Cerebellar cortex (tissue), 1 donor: ENCODE measurements at regions not wholly inside any gene's neighbourhood (a gene's known extent, or its start where the extent isn't known, plus 50 kb on each side); places are given as distances from the start of the nearest gene placed in this dataset.

Source experiments
- DNase-seq: peaks from one replicate; pipeline ENCODE4 v3.0.0-alpha.2; 2015; ENCODE audit warnings: low spot score

- no peak for DNase-seq
Measured at GRCh38 chrX:43581888-43582539, 74.1 kb upstream of the MAOA start.

- DNase-seq: no peak
Measured at GRCh38 chrX:43582540-43582913, 73.6 kb upstream of the MAOA start.

DNA sequence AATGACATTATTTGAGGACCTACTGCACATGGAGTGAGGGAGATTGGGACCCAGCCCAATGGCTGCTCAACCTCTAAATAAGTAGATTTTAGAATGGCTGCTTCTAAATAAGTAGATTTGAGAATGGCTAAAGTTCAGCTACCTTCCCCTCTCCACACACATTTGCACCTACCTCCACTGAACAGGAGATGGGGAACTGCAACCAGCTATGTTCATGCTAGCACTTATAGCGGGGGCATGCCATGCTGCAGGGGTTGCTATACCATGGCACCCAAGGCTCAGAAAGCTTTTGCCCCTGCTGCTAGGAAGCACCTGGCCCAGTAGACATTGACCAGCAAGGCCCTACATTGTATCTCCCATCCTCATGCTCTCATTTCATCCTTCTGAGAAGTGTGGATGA, 70.2 kb upstream of the MAOA start:
- no peak for DNase-seq

GRCh38 chrX:43586830-43587229, 69.3 kb upstream of the MAOA start:
- DNase-seq: no peak

- no peak for DNase-seq
Measured at GRCh38 chrX:43589735-43590134, 66.4 kb upstream of the MAOA start.

DNA sequence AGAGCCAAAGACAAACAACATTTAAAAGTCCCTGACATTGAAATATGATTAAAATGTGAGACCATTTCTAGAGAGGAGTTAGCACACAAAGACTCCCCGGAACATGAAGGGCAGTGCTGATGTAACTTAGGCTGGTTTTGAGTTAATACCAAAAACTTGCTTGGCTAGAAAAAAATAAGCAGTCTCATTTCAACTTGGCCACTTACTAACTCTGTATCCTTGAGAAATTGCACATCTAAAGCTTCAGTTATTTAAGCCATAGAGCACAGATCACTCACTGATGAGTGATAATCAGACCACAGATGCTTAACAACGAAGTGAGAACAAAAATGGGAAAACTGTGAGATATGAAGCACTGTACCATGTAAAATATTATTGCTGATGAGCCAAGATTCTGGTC, 65.9 kb upstream of the MAOA start:
- DNase-seq: no peak

DNA sequence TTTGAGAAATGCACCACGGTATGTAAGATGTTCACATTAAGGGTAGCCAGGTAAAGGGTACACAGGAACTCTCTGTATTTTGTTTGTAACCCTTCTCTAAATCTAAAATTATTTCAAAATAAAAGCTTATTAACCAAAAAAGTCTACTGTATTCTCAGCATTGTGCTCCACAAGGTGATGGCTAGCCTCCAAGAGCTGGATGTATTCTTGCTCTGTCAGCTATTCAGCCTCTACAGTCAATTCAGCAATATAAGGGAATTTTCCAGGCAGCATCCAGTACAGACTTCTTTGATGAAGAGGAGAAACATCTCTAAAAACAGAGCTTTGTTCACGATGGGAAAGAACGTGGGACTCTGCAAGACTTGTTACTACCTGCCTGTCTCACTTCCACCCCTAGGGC, 63.5 kb upstream of the MAOA start:
- no peak for DNase-seq

DNA sequence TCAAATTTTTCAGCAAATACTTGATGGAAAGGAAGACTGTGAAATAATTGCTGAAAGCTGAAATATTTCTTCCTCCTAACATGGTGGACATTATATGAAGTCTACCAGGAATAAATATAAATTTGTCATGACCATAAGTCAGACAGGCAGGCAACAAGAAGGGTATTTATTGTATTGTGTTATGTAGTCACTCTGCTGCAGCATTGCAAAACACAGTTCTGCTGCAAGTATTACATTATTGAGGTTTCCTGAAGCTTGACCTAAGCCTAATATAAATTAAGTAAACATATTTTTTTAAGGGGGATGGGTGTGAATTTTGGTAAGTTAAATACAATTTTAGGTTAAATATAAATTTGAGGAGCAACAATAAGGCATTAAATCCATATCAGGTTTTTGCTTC, 60.2 kb upstream of the MAOA start:
- no peak for DNase-seq

- DNase-seq: no peak
Measured at GRCh38 chrX:43604753-43605152, 51.3 kb upstream of the MAOA start.

- DNase-seq: no peak
Measured at GRCh38 chrX:43605351-43605750, 50.7 kb upstream of the MAOA start.
